Cardiac muscle cell (in vitro differentiated cells and primary cell): ENCODE measurements at regions not wholly inside any gene's neighbourhood (a gene's known extent, or its start where the extent isn't known, plus 50 kb on each side); places are given as distances from the start of the nearest gene placed in this dataset.

Experiments
- DNase-seq, 2 donors: peaks; one replicate each; pipeline versions ENCODE4 v3.0.0 to v3.0.0-alpha.2; 2010 to 2017; ENCODE audit warnings: low read depth in 1 of 2, low spot score in 1 of 2
- H3K27ac ChIP-seq: fragments of 200-600 bp; sonication (generic); 2 replicates; pipeline ENCODE4 v1.5.1; 2016
- H3K27me3 ChIP-seq: fragments of 200-600 bp; sonication (generic); 2 replicates; pipeline ENCODE4 v1.6.0; 2016; ENCODE audit warnings: control low read depth
- H3K36me3 ChIP-seq: fragments of 200-600 bp; sonication (generic); 2 replicates; pipeline ENCODE4 v1.5.1; 2016; ENCODE audit warnings: control low read depth
- H3K4me1 ChIP-seq: fragments of 200-600 bp; sonication (generic); 2 replicates; pipeline ENCODE4 v1.8.1; 2017; ENCODE audit warnings: low read depth, mild to moderate bottlenecking, mixed run types
- H3K4me3 ChIP-seq: fragments of 200-600 bp; sonication (generic); 2 replicates; pipeline ENCODE4 v1.5.1; 2016; ENCODE audit warnings: mild to moderate bottlenecking
- H3K9me3 ChIP-seq: fragments of 200-600 bp; sonication (generic); 2 replicates; pipeline ENCODE4 v1.5.1; 2017; ENCODE audit warnings: low read depth, mild to moderate bottlenecking, control low read depth
- TF ChIP-seq, protein P1 (sequence below): IDR thresholded peaks from 2 replicates; pipeline ENCODE4 v1.5.1; 2012; ENCODE audit warnings: low read depth, mild to moderate bottlenecking, low read length

DNA sequence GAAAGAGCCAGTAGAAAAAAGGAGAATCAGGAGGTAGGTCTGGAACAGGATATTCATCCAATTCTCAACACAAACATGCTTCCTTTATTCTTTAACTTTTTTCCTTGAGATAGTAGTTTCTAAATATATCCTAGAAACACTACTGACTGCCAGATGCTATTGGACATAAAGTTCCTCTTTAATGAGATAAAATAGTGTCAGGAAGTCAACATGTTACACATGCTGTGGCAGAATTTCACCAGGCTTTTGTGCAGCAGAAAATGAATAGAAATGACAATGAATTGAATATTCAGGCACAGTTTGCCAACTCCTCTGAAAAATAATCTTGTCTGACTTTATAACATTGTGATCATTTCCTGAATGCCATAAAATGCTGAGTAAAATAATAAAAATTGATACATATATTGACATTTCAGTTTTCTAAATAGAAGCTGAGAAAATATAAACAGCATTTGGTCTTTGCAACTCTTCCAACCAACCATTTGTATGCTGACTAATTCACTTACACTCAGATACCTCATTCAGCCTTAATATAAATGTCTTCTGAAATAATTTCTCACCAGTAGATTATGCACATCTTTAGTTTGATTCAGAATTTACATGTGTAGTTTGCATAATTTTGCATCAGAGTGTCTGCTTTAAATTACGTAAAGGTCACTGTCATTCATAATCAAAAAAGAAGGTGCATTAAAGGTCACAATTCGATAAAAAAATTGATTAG, 486.1 kb upstream of the ADGRL2 start:
- H3K4me1 ChIP-seq = peaks cover 44% of the 10 kb centered on the region

DNA sequence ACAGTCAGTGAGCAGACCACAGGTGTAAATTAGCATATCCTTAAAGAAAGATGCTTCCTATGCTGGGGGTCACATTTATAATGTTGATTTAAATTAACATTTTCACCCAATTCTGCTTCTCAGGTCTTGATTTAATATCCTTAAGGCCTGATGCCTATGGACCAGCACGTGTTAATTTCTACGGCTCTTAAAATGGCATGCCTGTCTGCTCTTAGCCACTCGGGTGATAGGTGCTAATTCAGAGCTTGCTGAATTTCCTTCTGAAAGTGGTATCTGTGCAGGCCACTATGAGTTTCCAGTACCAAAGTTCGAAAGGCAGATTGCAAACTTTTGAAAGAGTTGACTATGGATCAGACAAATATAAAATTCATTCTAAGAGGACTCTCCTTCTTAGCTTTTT, 487.4 kb upstream of the ADGRL2 start:
- Histone ChIP-seq H3K4me1 (peaks cover 46% of the 10 kb centered on the region), H3K4me3 (no peak overlapping the region), H3K27me3 (no peaks in the 10 kb centered on the region), H3K27ac (no peak overlapping the region), H3K36me3 (no peaks in the 10 kb centered on the region), H3K9me3 (no peaks in the 10 kb centered on the region)
- no peak for DNase-seq
- TF ChIP-seq, protein P1, sequence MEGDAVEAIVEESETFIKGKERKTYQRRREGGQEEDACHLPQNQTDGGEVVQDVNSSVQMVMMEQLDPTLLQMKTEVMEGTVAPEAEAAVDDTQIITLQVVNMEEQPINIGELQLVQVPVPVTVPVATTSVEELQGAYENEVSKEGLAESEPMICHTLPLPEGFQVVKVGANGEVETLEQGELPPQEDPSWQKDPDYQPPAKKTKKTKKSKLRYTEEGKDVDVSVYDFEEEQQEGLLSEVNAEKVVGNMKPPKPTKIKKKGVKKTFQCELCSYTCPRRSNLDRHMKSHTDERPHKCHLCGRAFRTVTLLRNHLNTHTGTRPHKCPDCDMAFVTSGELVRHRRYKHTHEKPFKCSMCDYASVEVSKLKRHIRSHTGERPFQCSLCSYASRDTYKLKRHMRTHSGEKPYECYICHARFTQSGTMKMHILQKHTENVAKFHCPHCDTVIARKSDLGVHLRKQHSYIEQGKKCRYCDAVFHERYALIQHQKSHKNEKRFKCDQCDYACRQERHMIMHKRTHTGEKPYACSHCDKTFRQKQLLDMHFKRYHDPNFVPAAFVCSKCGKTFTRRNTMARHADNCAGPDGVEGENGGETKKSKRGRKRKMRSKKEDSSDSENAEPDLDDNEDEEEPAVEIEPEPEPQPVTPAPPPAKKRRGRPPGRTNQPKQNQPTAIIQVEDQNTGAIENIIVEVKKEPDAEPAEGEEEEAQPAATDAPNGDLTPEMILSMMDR = no peak

More for the DNA sequence above, 486.1 kb upstream of the ADGRL2 start:
- Histone ChIP-seq H3K27ac (no peak overlapping the region), H3K27me3 (no peaks in the 10 kb centered on the region), H3K36me3 (no peaks in the 10 kb centered on the region), H3K4me3 (no peak overlapping the region), H3K9me3 (no peaks in the 10 kb centered on the region)
- peak in 1 of 2 donors; percentile 46 for DNase-seq
- TF ChIP-seq, protein P1 = no peak

DNA sequence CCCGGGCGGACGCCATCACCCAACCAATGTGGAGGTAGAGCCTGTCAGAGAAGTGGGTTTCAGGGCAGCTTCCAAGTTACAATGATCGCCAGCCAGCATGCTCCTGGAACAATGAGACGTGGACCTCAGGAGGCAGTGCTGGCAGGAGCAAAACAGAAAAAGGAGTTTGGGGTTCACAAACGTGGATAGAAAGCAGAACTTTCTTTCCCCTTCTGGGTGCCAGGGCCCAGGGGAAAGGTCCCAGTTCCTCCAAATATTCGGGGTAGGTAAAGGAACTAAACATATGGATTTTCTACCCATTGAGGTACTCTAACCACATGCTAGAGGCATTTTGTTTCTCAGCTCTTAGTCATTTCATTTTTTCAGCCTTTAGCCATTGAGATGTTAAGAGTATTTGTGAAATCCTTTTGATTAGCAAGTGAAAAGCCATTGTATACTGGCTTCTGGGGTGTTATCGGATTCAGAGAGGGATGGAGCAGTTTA, 488.4 kb upstream of the ADGRL2 start:
- Histone ChIP-seq H3K4me3 (no peak overlapping the region), H3K27me3 (no peaks in the 10 kb centered on the region), H3K9me3 (no peaks in the 10 kb centered on the region), H3K27ac (no peak overlapping the region), H3K4me1 (peaks cover 49% of the 10 kb centered on the region), H3K36me3 (no peaks in the 10 kb centered on the region)
- DNase-seq = no peak
- TF ChIP-seq, protein P1 = no peak

DNA sequence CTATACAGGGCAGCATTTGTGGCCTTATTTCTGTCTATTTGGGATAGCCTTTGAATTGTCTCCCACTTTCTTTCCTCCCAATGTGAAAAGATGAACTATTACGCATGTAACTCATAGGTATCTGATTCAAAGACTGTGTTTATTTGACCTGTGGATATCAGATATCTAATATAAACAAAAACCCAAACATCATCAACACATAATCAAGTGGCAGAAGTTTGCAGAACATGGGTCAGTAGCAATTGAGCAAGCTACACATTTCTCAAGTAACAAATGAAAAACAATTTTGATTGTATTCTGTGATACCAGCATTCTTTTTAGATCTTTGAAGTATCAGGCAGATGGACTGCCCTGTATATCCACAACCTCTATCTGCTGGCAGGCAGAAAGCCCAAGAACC, 490.5 kb upstream of the ADGRL2 start:
- Histone ChIP-seq H3K9me3 (no peaks in the 10 kb centered on the region), H3K27me3 (no peaks in the 10 kb centered on the region), H3K4me3 (no peak overlapping the region), H3K27ac (no peak overlapping the region), H3K4me1 (peaks cover 54% of the 10 kb centered on the region), H3K36me3 (no peaks in the 10 kb centered on the region)
- TF ChIP-seq, protein P1 = no peak
- no peak for DNase-seq

DNA sequence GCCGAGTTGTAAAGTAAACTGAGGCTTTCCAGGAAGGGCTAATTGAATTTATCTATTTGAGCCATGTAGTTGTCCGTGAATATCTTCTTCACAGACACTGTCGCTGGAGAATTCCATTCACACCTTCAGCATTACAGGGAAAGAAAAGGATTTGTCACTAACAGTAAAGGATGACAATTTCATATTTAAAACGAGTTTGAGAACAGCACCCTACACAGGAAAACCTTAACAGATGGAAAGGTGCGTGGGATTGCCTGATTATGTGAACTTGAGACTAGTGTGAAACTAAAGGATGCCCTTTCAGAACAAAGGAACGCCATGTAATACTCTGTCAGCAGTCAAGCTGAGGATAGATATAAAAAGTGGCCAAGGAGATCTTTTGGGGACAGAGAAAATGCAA, 492.5 kb upstream of the ADGRL2 start:
- Histone ChIP-seq H3K4me1 (peaks cover 41% of the 10 kb centered on the region), H3K4me3 (no peak overlapping the region), H3K27ac (no peak overlapping the region), H3K27me3 (no peaks in the 10 kb centered on the region), H3K9me3 (no peaks in the 10 kb centered on the region), H3K36me3 (no peaks in the 10 kb centered on the region)
- TF ChIP-seq, protein P1 = no peak
- no peak for DNase-seq
